ENCODE measurements at regions not wholly inside any gene's neighbourhood (a gene's known extent, or its start where the extent isn't known, plus 50 kb on each side); places are given as distances from the start of the nearest gene placed in this dataset.

GRCh38 chrX:40479777-40480318 is 100.9 kb upstream of the ATP6AP2 start:
- TF ChIP-seq CTCF (IDR thresholded peaks at IDR 0.05) (no peak), POLR2A (IDR thresholded peaks at IDR 0.05) (no peak)

All from adrenal gland (tissue), 5 donors.